ENCODE measurements at regions not wholly inside any gene's neighbourhood (a gene's known extent, or its start where the extent isn't known, plus 50 kb on each side); places are given as distances from the start of the nearest gene placed in this dataset.

- no peak for DNase-seq
Observed at GRCh38 chr12:28885928-28886327, 263.1 kb upstream of the FAR2 start.

- DNase-seq: no peak
Observed at GRCh38 chr12:28887461-28887990, 261.6 kb upstream of the FAR2 start.

- DNase-seq: no peak
Observed at GRCh38 chr12:28890664-28891063, 258.4 kb upstream of the FAR2 start.

GRCh38 chr12:28891126-28891525 lies 258.0 kb upstream of the FAR2 start:
- DNase-seq: no peak

- no peak for DNase-seq
Observed at GRCh38 chr12:28893365-28893764, 255.7 kb upstream of the FAR2 start.

- DNase-seq: no peak
Observed at GRCh38 chr12:28893856-28894255, 255.2 kb upstream of the FAR2 start.

GRCh38 chr12:28896421-28896820 lies 252.7 kb upstream of the FAR2 start:
- DNase-seq: no peak

GRCh38 chr12:28898038-28898437 lies 251.0 kb upstream of the FAR2 start:
- no peak for DNase-seq

- DNase-seq: no peak
Observed at GRCh38 chr12:28899951-28900350, 249.1 kb upstream of the FAR2 start.

GRCh38 chr12:28905220-28905955 lies 243.7 kb upstream of the FAR2 start:
- no peak for DNase-seq

- no peak for DNase-seq
Observed at GRCh38 chr12:28908646-28909045, 240.4 kb upstream of the FAR2 start.

- no peak for DNase-seq
Observed at GRCh38 chr12:28909291-28909690, 239.8 kb upstream of the FAR2 start.

- DNase-seq: no peak
Observed at GRCh38 chr12:28925719-28926376, 223.2 kb upstream of the FAR2 start.

- DNase-seq: no peak
Observed at GRCh38 chr12:28930704-28931103, 218.4 kb upstream of the FAR2 start.

GRCh38 chr12:28933176-28933575 lies 215.9 kb upstream of the FAR2 start:
- DNase-seq: no peak

GRCh38 chr12:28933864-28934527 lies 215.1 kb upstream of the FAR2 start:
- no peak for DNase-seq

- no peak for DNase-seq
Observed at GRCh38 chr12:28936221-28936620, 212.9 kb upstream of the FAR2 start.

GRCh38 chr12:28936711-28937110 lies 212.4 kb upstream of the FAR2 start:
- DNase-seq: no peak

GRCh38 chr12:28937196-28937595 lies 211.9 kb upstream of the FAR2 start:
- DNase-seq: no peak

- DNase-seq: no peak
Observed at GRCh38 chr12:28938056-28938455, 211.0 kb upstream of the FAR2 start.

- DNase-seq: no peak
Observed at GRCh38 chr12:28938581-28939235, 210.4 kb upstream of the FAR2 start.

- no peak for DNase-seq
Observed at GRCh38 chr12:28939427-28939826, 209.7 kb upstream of the FAR2 start.

GRCh38 chr12:28941248-28941647 lies 207.8 kb upstream of the FAR2 start:
- DNase-seq: no peak

All from CD4-positive, alpha-beta T cell treated with Interleukin-17A for 4 hours (primary cell).